HepG2 (cell line): ENCODE measurements at regions not wholly inside any gene's neighbourhood (a gene's known extent, or its start where the extent isn't known, plus 50 kb on each side); places are given as distances from the start of the nearest gene placed in this dataset.

ENCODE experiments used
- ZNF24 ChIP-seq: fragments of 450-650 bp; IDR thresholded peaks from 2 replicates; pipeline ENCODE4 v1.6.1; 2017; ENCODE audit warnings: antibody characterized with exemption, mild to moderate bottlenecking
- TF ChIP-seq, protein P1 (sequence below): sonication (generic); formaldehyde crosslinking; IDR thresholded peaks from 2 replicates; pipeline ENCODE4 v1.4.0; 2020; ENCODE audit warnings: missing genetic modification reagents
- TF ChIP-seq, protein P2 (sequence below): sonication (generic); formaldehyde crosslinking; IDR thresholded peaks from 2 replicates; pipeline ENCODE4 v1.5.0; 2020; ENCODE audit warnings: mild to moderate bottlenecking, missing genetic modification reagents, moderate library complexity

- TF ChIP-seq, protein P1, sequence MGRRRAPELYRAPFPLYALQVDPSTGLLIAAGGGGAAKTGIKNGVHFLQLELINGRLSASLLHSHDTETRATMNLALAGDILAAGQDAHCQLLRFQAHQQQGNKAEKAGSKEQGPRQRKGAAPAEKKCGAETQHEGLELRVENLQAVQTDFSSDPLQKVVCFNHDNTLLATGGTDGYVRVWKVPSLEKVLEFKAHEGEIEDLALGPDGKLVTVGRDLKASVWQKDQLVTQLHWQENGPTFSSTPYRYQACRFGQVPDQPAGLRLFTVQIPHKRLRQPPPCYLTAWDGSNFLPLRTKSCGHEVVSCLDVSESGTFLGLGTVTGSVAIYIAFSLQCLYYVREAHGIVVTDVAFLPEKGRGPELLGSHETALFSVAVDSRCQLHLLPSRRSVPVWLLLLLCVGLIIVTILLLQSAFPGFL, result no peak
- no peak for TF ChIP-seq ZNF24
- TF ChIP-seq, protein P2, sequence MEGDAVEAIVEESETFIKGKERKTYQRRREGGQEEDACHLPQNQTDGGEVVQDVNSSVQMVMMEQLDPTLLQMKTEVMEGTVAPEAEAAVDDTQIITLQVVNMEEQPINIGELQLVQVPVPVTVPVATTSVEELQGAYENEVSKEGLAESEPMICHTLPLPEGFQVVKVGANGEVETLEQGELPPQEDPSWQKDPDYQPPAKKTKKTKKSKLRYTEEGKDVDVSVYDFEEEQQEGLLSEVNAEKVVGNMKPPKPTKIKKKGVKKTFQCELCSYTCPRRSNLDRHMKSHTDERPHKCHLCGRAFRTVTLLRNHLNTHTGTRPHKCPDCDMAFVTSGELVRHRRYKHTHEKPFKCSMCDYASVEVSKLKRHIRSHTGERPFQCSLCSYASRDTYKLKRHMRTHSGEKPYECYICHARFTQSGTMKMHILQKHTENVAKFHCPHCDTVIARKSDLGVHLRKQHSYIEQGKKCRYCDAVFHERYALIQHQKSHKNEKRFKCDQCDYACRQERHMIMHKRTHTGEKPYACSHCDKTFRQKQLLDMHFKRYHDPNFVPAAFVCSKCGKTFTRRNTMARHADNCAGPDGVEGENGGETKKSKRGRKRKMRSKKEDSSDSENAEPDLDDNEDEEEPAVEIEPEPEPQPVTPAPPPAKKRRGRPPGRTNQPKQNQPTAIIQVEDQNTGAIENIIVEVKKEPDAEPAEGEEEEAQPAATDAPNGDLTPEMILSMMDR (CRISPR knock-in tag), result no peak
These were observed 87.4 kb upstream of the SOX4 start for GRCh38 chr6:21506126-21506525.
